Epidermal melanocyte (primary cell): ENCODE measurements at regions not wholly inside any gene's neighbourhood (a gene's known extent, or its start where the extent isn't known, plus 50 kb on each side); places are given as distances from the start of the nearest gene placed in this dataset.
"Not testable (repeated sequence)": the region's sequence is repeated elsewhere in the genome, so short reads cannot be mapped to it uniquely, and the experiment has no call there.

ENCODE experiments used
- DNase-seq: peaks from one replicate; pipeline ENCODE4 v3.0.0; 2011; ENCODE audit warnings: low spot score; ENCODE audit not compliant: insufficient read length

GRCh38 chr7:142535123-142535779 lies 214.0 kb upstream of the PRSS1 start:
- DNase-seq, result peak; percentile 25

GRCh38 chr7:142534726-142535122 lies 214.5 kb upstream of the PRSS1 start:
- no peak for DNase-seq

- DNase-seq, result no peak
These were observed 215.4 kb upstream of the PRSS1 start for GRCh38 chr7:142533920-142534319.

- DNase-seq, result no peak
These were observed 219.7 kb upstream of the PRSS1 start for GRCh38 chr7:142529591-142529990.

GRCh38 chr7:142528608-142529408 lies 220.5 kb upstream of the PRSS1 start:
- DNase-seq, result no peak

- no peak for DNase-seq
These were observed 225.3 kb upstream of the PRSS1 start for GRCh38 chr7:142523821-142524460.

GRCh38 chr7:142522735-142523134 lies 226.5 kb upstream of the PRSS1 start:
- DNase-seq, result no peak

- not testable (repeated sequence) for DNase-seq
These were observed 228.4 kb upstream of the PRSS1 start for GRCh38 chr7:142520885-142521284.

- DNase-seq, result not testable (repeated sequence)
These were observed 228.8 kb upstream of the PRSS1 start for GRCh38 chr7:142520455-142520854.

- DNase-seq, result no peak
These were observed 229.9 kb upstream of the PRSS1 start for GRCh38 chr7:142519079-142520078.

- DNase-seq, result no peak
These were observed 233.2 kb upstream of the PRSS1 start for GRCh38 chr7:142516038-142516501.

GRCh38 chr7:142514716-142515115 lies 234.6 kb upstream of the PRSS1 start:
- not testable (repeated sequence) for DNase-seq

- no peak for DNase-seq
These were observed 235.9 kb upstream of the PRSS1 start for GRCh38 chr7:142513178-142513955.

GRCh38 chr7:142511801-142512200 lies 237.5 kb upstream of the PRSS1 start:
- no peak for DNase-seq

- no peak for DNase-seq
These were observed 237.9 kb upstream of the PRSS1 start for GRCh38 chr7:142511374-142511773.

- DNase-seq, result not testable (repeated sequence)
These were observed 240.0 kb upstream of the PRSS1 start for GRCh38 chr7:142509235-142509634.

GRCh38 chr7:142508251-142508650 lies 241.0 kb upstream of the PRSS1 start:
- no peak for DNase-seq

GRCh38 chr7:142507799-142508198 lies 241.5 kb upstream of the PRSS1 start:
- DNase-seq, result no peak

- not testable (repeated sequence) for DNase-seq
These were observed 242.2 kb upstream of the PRSS1 start for GRCh38 chr7:142507066-142507465.

GRCh38 chr7:142506601-142507000 lies 242.7 kb upstream of the PRSS1 start:
- DNase-seq, result no peak
